K562 (cell line): ENCODE measurements at regions not wholly inside any gene's neighbourhood (a gene's known extent, or its start where the extent isn't known, plus 50 kb on each side); places are given as distances from the start of the nearest gene placed in this dataset.

Source experiments
- ARID3A ChIP-seq: IDR thresholded peaks from 2 replicates; pipeline ENCODE4 v1.6.1; 2012; ENCODE audit warnings: low read depth, low read length, improper control_type of control experiment, borderline replicate concordance
- BCOR ChIP-seq: fragments of 450-650 bp; IDR thresholded peaks from 2 replicates; pipeline ENCODE4 v1.6.1; 2016
- BRF1 ChIP-seq: IDR thresholded peaks from 3 replicates; pipeline ENCODE4 v1.6.1; 2011; ENCODE audit warnings: borderline replicate concordance, mild to moderate bottlenecking; ENCODE audit not compliant: insufficient read length; ENCODE audit errors: extremely low read depth
- CBFA2T3 ChIP-seq: fragments of 450-650 bp; IDR thresholded peaks from 2 replicates; pipeline ENCODE4 v1.6.1; 2017
- CREM ChIP-seq: IDR thresholded peaks from 2 replicates; pipeline ENCODE4 v1.6.1; 2014; ENCODE audit warnings: antibody characterized with exemption, low read depth
- CXXC5 ChIP-seq: fragments of 250-450 bp; sonication (Bioruptor Pico); IDR thresholded peaks from 2 replicates; pipeline ENCODE4 v1.8.0; 2022; ENCODE audit warnings: inconsistent platforms, mild to moderate bottlenecking, moderate library complexity
- DMBX1 ChIP-seq: fragments of 250-450 bp; sonication (Bioruptor Pico); IDR thresholded peaks from 2 replicates; pipeline ENCODE4 v1.8.0; 2022; ENCODE audit warnings: inconsistent platforms, mild to moderate bottlenecking, moderate library complexity, borderline replicate concordance
- EP400 ChIP-seq: fragments of 450-650 bp; IDR thresholded peaks from 2 replicates; pipeline ENCODE4 v1.6.1; 2017; ENCODE audit warnings: antibody characterized with exemption, mild to moderate bottlenecking, moderate library complexity
- GATAD2B ChIP-seq: fragments of 450-650 bp; IDR thresholded peaks from 2 replicates; pipeline ENCODE4 v1.6.1; 2017; ENCODE audit warnings: mild to moderate bottlenecking, borderline replicate concordance
- JUND ChIP-seq, 2 experiments: IDR thresholded peaks; 2 replicates in 1 of 2; 3 replicates in 1 of 2; pipeline ENCODE4 v1.6.1; 2011; ENCODE audit warnings: borderline replicate concordance in 2 of 2, low read depth in 2 of 2, low read length in 2 of 2, improper control_type of control experiment in 1 of 2, missing biosample characterization in 1 of 2, missing genetic modification characterization in 1 of 2, missing genetic modification reagents in 1 of 2
- LARP7 ChIP-seq: fragments of 450-650 bp; IDR thresholded peaks from 2 replicates; pipeline ENCODE4 v1.6.1; 2016
- MEF2A ChIP-seq: IDR thresholded peaks from 2 replicates; pipeline ENCODE4 v1.6.1; 2011; ENCODE audit warnings: low read depth, mild to moderate bottlenecking, low read length, moderate library complexity; ENCODE audit not compliant: control insufficient read depth
- PKNOX1 ChIP-seq: fragments of 450-650 bp; IDR thresholded peaks from 2 replicates; pipeline ENCODE4 v1.6.1; 2016
- SMAD4 ChIP-seq: fragments of 250-450 bp; sonication (Bioruptor Pico); conservative IDR thresholded peaks from 2 replicates; pipeline ENCODE4 v1.8.0; 2021; ENCODE audit warnings: inconsistent platforms, mild to moderate bottlenecking, moderate library complexity
- SMARCA4 ChIP-seq: fragments of 450-650 bp; IDR thresholded peaks from 2 replicates; pipeline ENCODE4 v1.6.1; 2016
- SMARCB1 ChIP-seq: IDR thresholded peaks from 2 replicates; pipeline ENCODE4 v1.6.1; 2011; ENCODE audit warnings: improper control_type of control experiment, low read depth; ENCODE audit not compliant: insufficient read length
- SOX6 ChIP-seq: fragments of 450-650 bp; IDR thresholded peaks from 2 replicates; pipeline ENCODE4 v1.6.1; 2014; ENCODE audit warnings: mild to moderate bottlenecking
- TBL1XR1 ChIP-seq, 2 experiments: IDR thresholded peaks; 2 replicates each; pipeline ENCODE4 v1.6.1; 2012; ENCODE audit warnings: improper control_type of control experiment in 2 of 2, low read length in 2 of 2, mild to moderate bottlenecking in 1 of 2
- YY1 ChIP-seq, 3 experiments: IDR thresholded peaks; 2 replicates each; pipeline ENCODE4 v1.6.1; 2011; ENCODE audit warnings: low read length in 2 of 3, mild to moderate bottlenecking in 2 of 3, moderate library complexity in 2 of 3, borderline replicate concordance in 1 of 3, control low read depth in 1 of 3, low read depth in 1 of 3; ENCODE audit not compliant: insufficient read depth in 3 of 3, insufficient replicate concordance in 2 of 3, control insufficient read depth in 1 of 3, insufficient read length in 1 of 3; ENCODE audit errors: extremely low read depth in 1 of 3
- ZNF431 ChIP-seq: sonication (generic); formaldehyde crosslinking; IDR thresholded peaks from 2 replicates; pipeline ENCODE4 v1.8.0; 2022; ENCODE audit warnings: mild to moderate bottlenecking, missing genetic modification reagents
- ZNF512 ChIP-seq: IDR thresholded peaks from 2 replicates; pipeline ENCODE4 v1.6.1; 2016; ENCODE audit warnings: missing genetic modification characterization, missing compliant biosample characterization
- TF ChIP-seq, protein P1 (sequence below): fragments of 450-650 bp; IDR thresholded peaks from 2 replicates; pipeline ENCODE4 v1.6.1; 2017; ENCODE audit warnings: mild to moderate bottlenecking, moderate library complexity

DNA sequence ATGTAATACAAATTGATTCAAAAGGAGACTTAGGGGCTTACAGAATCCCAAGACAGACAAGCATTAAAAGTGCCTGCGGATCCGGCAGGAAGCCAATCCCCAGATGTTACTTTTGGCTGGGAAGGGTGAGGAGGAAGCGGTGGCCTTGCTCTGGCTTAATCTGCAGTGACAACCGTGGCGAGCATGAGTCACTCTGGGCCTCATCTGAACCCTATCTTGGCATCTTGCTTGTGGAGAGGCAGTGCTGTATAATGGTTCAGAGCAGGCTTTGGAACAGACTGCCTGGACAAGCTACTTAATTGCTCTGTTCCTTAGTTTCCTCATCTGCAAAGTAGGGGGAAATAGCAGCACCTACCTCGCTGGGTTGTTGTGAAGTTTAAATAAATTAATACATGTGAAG is 74.1 kb downstream of the XCL2 start (continued):
- peak; percentile 26; the same call in 1 of the 2 replicates for TF ChIP-seq ARID3A
- TF ChIP-seq ZNF431: no peak
- no peak for TF ChIP-seq LARP7
- peak; percentile 87 for TF ChIP-seq CBFA2T3
- TF ChIP-seq ZNF512 (tag): no peak
- peak; percentile 96 for TF ChIP-seq SMARCA4
- TF ChIP-seq PKNOX1: peak; percentile 54
- peak in 1 of 2 experiments; percentile 43; a peak in 1 of 4 replicates for TF ChIP-seq TBL1XR1 (IDR thresholded peaks at IDR 0.05; ENCODE audit: low read length in 2 of 2)
- peak; percentile 100 for TF ChIP-seq JUND (IDR thresholded peaks at IDR 0.05; ENCODE audit: borderline replicate concordance, low read depth, low read length)
- TF ChIP-seq JUND (tag; IDR thresholded peaks at IDR 0.05; ENCODE audit: borderline replicate concordance, low read depth, low read length): peak; percentile 99
- TF ChIP-seq EP400: 0 out of 2 replicates have a peak, but pooled peaks have one; percentile 20
- TF ChIP-seq BCOR: peak; percentile 46; the same call in 1 of the 2 replicates
- TF ChIP-seq SOX6: peak; percentile 74
- TF ChIP-seq, protein P1, sequence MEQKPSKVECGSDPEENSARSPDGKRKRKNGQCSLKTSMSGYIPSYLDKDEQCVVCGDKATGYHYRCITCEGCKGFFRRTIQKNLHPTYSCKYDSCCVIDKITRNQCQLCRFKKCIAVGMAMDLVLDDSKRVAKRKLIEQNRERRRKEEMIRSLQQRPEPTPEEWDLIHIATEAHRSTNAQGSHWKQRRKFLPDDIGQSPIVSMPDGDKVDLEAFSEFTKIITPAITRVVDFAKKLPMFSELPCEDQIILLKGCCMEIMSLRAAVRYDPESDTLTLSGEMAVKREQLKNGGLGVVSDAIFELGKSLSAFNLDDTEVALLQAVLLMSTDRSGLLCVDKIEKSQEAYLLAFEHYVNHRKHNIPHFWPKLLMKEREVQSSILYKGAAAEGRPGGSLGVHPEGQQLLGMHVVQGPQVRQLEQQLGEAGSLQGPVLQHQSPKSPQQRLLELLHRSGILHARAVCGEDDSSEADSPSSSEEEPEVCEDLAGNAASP: peak; percentile 36; the same call in 1 of the 2 replicates
- no peak for TF ChIP-seq BRF1
- TF ChIP-seq DMBX1 (CRISPR knock-in tag): peak; percentile 78
- peak; percentile 50; the same call in 1 of the 2 replicates for TF ChIP-seq GATAD2B
- TF ChIP-seq YY1 (IDR thresholded peaks at IDR 0.05; ENCODE audit: borderline replicate concordance in 1 of 3, control insufficient read depth in 1 of 3, extremely low read depth in 1 of 3, insufficient read depth in 3 of 3, insufficient read length in 1 of 3, insufficient replicate concordance in 2 of 3, low read depth in 1 of 3, low read length in 2 of 3): peak in 2 of 3 experiments; percentile 16 to 26
- 0 out of 2 replicates have a peak, but pooled peaks have one; percentile 29 for TF ChIP-seq MEF2A
- peak; percentile 58 for TF ChIP-seq SMAD4
- TF ChIP-seq SMARCB1: peak; percentile 96
- TF ChIP-seq CXXC5 (CRISPR knock-in tag): peak; percentile 51
- TF ChIP-seq CREM: peak; percentile 79
